Pancreas (tissue), 10 donors: ENCODE measurements at regions not wholly inside any gene's neighbourhood (a gene's known extent, or its start where the extent isn't known, plus 50 kb on each side); places are given as distances from the start of the nearest gene placed in this dataset.

Experiments used
- ATAC-seq, 4 donors: fragments of 200-7000 bp; cut with Tn5 transposase; one replicate each; pipeline versions ENCODE4 v1.8.0 to v1.9.1; 2020; ENCODE audit warnings: mild to moderate bottlenecking in 4 of 4, moderate library complexity in 4 of 4
- DNase-seq, 6 donors: peaks; one replicate each; pipeline ENCODE4 v3.0.0-alpha.2; 2020
- FAIRE-seq: peaks from 2 replicates; lab custom pipeline; 2012; peaks lifted over from hg19 to GRCh38; lab: Jason Lieb, UNC
- H3K27ac ChIP-seq, 4 donors: fragments of 200-600 bp; sonication (generic); 1 replicate in 3 of 4; 2 replicates in 1 of 4; pipeline versions ENCODE4 v1.5.0 to v1.8.0; 2020
- H3K27me3 ChIP-seq, 4 donors: fragments of 200-600 bp; one replicate each; pipeline ENCODE4 v1.8.0; 2021
- H3K36me3 ChIP-seq, 3 donors: fragments of 200-600 bp; sonication (generic) in 1 of 3; one replicate each; pipeline versions ENCODE4 v1.5.0 to v1.8.0; 2020 to 2021
- H3K4me1 ChIP-seq, 3 donors: fragments of 200-600 bp; one replicate each; pipeline ENCODE4 v1.8.0; 2021
- H3K4me3 ChIP-seq, 4 donors: fragments of 200-600 bp; sonication (generic) in 2 of 4; one replicate each; pipeline versions ENCODE4 v1.5.0 to v1.8.0; 2020 to 2021
- H3K9me3 ChIP-seq, 4 donors: fragments of 200-600 bp; one replicate each; pipeline ENCODE4 v1.8.0; 2021
- WGBS, 2 donors: extraction: QIAGEN DNeasy Blood & Tissue Kit; methylation state at CpG; one replicate each; pipeline ENCODE4 v1.1.7; 2013; 5-methylcytosine and 5-hydroxymethylcytosine counted together
- intact Hi-C, 3 donors: fragments of 100-400 bp; cut with DNase I; formaldehyde crosslinking; loops; one replicate each; pipeline versions ENCODE4 v1.11.1 to v1.14.2; 2022
- TF ChIP-seq, protein P1 (sequence below), 4 donors: fragments of 200-600 bp; sonication (generic) in 3 of 4; IDR thresholded peaks; one replicate each; pipeline versions ENCODE4 v1.5.0 to v1.8.0; 2021; ENCODE audit warnings: antibody characterized with exemption in 4 of 4
- donor health status: healthy with polysubstance abuse.
- donor health status: DM: no; HTN: no; CAD: no; lungs with moderate emphysema.
- donor health status: DM: no; HTN: no; CAD: no.
- donor health status: control.
- donor health status: control.
- donor health status: Bipolar disorder and iron deficiency.
- donor health status: DM: yes; HTN: yes; CAD: no.
- donor health status: DM: no; HTN: no; CAD: no.
- donor health status: DM: no; HTN: no; CAD: no.
- donor health status: DM: yes; HTN: yes; CAD: no.

GRCh38 chr5:74079971-74080556, 454.1 kb downstream of the ARHGEF28 start:
- Histone ChIP-seq H3K9me3 (no peaks in the 10 kb centered on the region), H3K27ac (no peak overlapping the region), H3K27me3 (no peaks in the 10 kb centered on the region), H3K4me1 (peaks cover 0 to 13% (median 0%) of the 10 kb centered on the region in 3 donors), H3K36me3 (no peaks in the 10 kb centered on the region), H3K4me3 (no peak overlapping the region)
- FAIRE-seq = no peak
- intact Hi-C loops = no loop called here
- 85 to 91% methylated on average over 6 of the region's 6 CpGs for WGBS, 2 donors
- ATAC-seq = no peak
- DNase-seq = no peak
- TF ChIP-seq, protein P1, sequence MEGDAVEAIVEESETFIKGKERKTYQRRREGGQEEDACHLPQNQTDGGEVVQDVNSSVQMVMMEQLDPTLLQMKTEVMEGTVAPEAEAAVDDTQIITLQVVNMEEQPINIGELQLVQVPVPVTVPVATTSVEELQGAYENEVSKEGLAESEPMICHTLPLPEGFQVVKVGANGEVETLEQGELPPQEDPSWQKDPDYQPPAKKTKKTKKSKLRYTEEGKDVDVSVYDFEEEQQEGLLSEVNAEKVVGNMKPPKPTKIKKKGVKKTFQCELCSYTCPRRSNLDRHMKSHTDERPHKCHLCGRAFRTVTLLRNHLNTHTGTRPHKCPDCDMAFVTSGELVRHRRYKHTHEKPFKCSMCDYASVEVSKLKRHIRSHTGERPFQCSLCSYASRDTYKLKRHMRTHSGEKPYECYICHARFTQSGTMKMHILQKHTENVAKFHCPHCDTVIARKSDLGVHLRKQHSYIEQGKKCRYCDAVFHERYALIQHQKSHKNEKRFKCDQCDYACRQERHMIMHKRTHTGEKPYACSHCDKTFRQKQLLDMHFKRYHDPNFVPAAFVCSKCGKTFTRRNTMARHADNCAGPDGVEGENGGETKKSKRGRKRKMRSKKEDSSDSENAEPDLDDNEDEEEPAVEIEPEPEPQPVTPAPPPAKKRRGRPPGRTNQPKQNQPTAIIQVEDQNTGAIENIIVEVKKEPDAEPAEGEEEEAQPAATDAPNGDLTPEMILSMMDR (IDR thresholded peaks at IDR 0.05) = no peak

DNA sequence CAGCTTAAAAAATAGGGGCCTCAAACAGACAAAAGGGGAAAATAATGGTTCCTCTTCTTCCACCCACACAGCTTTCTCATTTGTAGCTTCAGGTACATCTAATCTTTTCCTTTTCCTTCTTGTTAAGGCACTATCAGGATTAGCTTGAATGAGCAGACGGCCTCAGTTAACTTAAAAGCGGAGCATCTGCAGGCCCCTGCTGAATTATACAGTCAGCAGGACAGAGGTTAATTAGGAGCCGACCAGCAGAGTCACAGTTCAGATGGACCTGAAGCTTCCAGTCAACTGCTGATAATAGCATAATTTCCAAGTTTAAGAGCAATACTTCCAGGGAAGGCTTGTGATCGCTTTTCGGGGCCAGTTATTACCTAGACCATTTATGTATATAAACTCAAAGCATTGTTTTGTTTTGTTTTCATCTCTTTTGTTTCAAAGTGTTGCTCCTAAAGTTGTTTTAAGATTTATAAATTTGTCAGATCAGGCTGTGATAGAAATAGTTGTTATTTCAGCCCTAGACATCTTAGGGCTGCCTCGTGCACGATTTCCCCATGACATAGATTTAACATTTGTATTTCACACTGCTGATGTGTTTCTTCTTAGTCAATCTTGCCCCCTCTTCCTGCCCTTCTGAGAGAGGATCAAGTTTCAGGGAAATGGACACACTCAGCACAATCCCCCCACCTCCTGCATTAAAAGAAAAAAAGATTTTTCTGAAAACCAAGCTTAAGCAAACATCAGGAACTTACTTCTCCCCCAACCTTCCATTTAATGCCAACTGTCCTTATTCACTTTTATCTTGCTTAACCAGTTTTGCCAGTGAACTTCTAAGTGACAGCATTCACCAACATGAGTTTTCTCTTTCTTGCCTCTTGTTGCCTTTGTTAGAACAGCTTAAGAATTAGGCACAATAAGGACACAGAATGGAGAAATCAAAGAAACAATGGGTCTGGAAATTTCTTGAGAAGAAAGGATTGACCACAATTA, 449.8 kb downstream of the ARHGEF28 start:
- FAIRE-seq (no peak), ATAC-seq (peak; percentile 53 to 80 (median 73)), DNase-seq (no peak)
- WGBS, 2 donors = 67 to 70% methylated on average over 7 of the region's 7 CpGs
- no peak overlapping the region for H3K27ac ChIP-seq
- no peaks in the 10 kb centered on the region for H3K9me3 ChIP-seq
- peaks cover 0 to 22% (median 6%) of the 10 kb centered on the region in 3 donors for H3K4me1 ChIP-seq
- intact Hi-C loops = no loop called here
- no peaks in the 10 kb centered on the region for H3K36me3 ChIP-seq
- no peak overlapping the region for H3K4me3 ChIP-seq
- no peaks in the 10 kb centered on the region for H3K27me3 ChIP-seq
- TF ChIP-seq, protein P1 (IDR thresholded peaks at IDR 0.05) = no peak

GRCh38 chr5:74074111-74074510, 448.1 kb downstream of the ARHGEF28 start:
- 83 to 86% methylated on average over 7 of the region's 7 CpGs for whole genome bisulfite sequencing, 2 donors
- intact Hi-C loops = no loop called here
- Histone ChIP-seq H3K4me3 (no peak overlapping the region), H3K27ac (no peak overlapping the region), H3K36me3 (no peaks in the 10 kb centered on the region), H3K4me1 (peaks cover 0 to 22% (median 6%) of the 10 kb centered on the region in 3 donors), H3K9me3 (no peaks in the 10 kb centered on the region), H3K27me3 (no peaks in the 10 kb centered on the region)
- DNase-seq = no peak
- no peak for ATAC-seq
- TF ChIP-seq, protein P1 (IDR thresholded peaks at IDR 0.05) = no peak
- FAIRE-seq = no peak

DNA sequence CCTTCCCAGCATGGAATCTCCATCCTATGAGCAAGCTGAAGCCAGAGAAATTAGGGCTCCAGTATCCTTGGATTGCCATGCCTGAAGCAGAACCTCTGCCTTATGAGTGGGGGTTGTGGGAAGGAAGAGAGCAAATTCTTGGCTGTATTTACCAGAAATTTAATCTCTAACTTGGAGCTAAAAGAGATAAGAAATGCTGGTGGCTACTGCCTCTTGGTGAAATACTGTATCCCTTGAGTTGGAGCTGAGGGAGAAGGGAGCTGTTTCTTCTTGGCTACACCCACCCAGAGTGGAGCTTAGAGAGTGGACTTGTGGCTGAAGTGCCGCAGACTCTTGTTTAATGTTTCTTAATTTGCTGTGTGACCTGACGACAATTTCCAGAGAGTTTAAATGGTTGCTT, 447.3 kb downstream of the ARHGEF28 start:
- Histone ChIP-seq H3K27me3 (no peaks in the 10 kb centered on the region), H3K27ac (no peak overlapping the region), H3K4me3 (no peak overlapping the region), H3K36me3 (no peaks in the 10 kb centered on the region), H3K9me3 (no peaks in the 10 kb centered on the region), H3K4me1 (peaks cover 0 to 22% (median 6%) of the 10 kb centered on the region in 3 donors)
- intact Hi-C loops = no loop called here
- ATAC-seq = peak in 3 of 4 donors; percentile 43 to 80 (median 72)
- no peak for FAIRE-seq
- no peak for DNase-seq
- WGBS, 2 donors = 78 to 92% methylated on average over 2 of the region's 2 CpGs
- TF ChIP-seq, protein P1 (IDR thresholded peaks at IDR 0.05) = no peak
